Astrocyte (in vitro differentiated cells and primary cell): ENCODE measurements at regions not wholly inside any gene's neighbourhood (a gene's known extent, or its start where the extent isn't known, plus 50 kb on each side); places are given as distances from the start of the nearest gene placed in this dataset.

ENCODE experiments used
- CTCF ChIP-seq: IDR thresholded peaks from 2 replicates; pipeline ENCODE4 v1.5.1; 2011; ENCODE audit warnings: low read depth, mild to moderate bottlenecking, inconsistent platforms, low read length, moderate library complexity; ENCODE audit not compliant: insufficient read depth
- EZH2 ChIP-seq: IDR thresholded peaks from 2 replicates; pipeline ENCODE4 v1.6.1; 2012; ENCODE audit warnings: mild to moderate bottlenecking, low read length, inconsistent platforms; ENCODE audit not compliant: insufficient read depth

GRCh38 chr22:48566741-48567140 is 1260.9 kb downstream of the BRD1 start:
- TF ChIP-seq CTCF: no peak
- no peak for TF ChIP-seq EZH2
